Activated T-cell treated with anti-CD3 and anti-CD28 coated beads for 48 hours (primary cell): ENCODE measurements at regions not wholly inside any gene's neighbourhood (a gene's known extent, or its start where the extent isn't known, plus 50 kb on each side); places are given as distances from the start of the nearest gene placed in this dataset.

Source experiments
- DNase-seq: peaks from one replicate; pipeline ENCODE4 v3.0.0-alpha.2; 2020; ENCODE audit warnings: low read depth

DNA sequence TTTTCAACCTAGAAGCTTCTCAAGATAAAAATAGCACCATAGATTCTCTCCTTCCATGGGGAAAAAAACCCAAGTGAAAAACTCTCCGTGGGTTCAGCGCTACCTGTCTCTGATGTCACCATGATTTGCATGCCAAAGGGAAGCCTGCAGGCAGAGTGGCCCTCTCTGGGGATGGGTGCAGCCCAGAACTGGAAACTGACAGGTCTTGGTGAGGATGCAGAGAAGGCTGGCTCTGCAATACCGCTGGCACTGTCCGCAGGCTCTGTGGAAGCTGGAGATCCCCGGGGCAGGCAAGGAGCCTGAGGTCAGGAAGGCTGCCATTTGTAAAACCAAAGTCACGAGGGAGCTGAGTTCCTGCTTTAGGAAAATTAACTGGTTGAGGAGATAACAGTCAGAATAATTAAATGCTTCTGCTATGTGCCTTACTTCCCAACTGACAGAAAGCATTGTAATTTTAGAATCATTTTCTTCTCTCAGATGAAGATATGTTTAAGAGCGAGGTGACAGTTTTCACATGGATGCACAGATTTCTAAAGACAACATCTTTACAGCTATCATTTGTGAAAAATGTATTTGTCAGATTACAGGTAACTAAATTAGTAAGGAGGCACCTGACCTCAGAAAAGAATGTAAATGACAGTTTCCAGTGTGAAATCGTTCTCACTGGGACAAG lies 731.5 kb upstream of the FZD8 start:
- no peak for DNase-seq

DNA sequence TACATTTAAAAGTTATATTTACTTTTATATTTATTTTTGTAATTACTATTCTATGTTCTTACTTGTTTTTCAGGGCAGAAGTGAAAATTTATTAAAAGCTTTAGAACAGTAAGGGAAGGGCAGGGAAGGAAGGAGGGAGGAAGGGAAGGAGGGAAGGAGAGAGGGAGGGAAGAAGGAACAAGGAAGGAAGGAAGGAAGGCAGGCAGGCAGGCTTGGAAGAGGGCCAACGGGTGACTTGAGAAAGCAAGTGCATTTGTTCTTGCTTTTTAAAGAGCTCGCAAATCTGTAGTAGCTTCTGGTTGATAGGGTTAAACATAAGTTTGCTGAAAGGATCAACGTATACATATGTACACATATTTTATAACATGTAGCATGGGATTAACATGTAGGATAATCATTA lies 725.3 kb upstream of the FZD8 start:
- DNase-seq = no peak

DNA sequence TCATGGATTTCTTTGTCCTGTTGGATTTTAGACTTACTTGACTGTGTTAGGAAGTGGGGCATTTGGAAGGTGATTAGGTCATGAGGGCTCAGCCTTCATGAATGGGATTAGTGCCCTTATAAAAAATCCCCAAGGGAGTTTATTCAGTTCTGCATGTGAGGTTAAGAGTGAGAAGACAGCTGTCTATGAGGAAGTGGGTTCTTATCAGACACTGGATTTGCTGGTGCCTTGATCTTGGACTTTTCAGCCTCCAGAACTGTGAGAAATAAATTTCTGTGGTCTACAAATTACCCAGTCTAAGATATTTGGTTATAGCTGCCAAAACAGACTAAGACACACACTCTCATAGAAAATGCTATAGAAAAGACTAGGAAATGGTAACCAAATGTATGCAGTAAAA lies 724.7 kb upstream of the FZD8 start:
- no peak for DNase-seq

DNA sequence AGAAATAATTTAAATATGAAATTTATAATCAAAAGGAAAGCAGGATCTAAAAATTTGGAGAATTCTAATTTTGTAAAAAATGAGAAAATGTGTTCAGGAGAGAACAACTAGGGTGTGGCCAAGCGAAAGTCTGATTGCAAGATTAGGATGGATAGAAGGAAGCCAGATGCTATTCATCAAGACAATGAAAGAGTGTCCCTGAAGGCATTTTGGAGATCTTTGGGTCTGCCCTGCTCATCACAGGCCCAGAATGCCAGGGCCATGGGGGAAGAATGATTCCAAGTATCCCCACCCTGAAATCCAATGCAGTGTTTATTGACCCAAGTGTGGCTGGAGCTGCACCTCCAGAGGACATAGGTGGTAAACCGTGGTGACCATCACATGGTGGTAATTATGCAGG lies 724.0 kb upstream of the FZD8 start:
- no peak for DNase-seq

DNA sequence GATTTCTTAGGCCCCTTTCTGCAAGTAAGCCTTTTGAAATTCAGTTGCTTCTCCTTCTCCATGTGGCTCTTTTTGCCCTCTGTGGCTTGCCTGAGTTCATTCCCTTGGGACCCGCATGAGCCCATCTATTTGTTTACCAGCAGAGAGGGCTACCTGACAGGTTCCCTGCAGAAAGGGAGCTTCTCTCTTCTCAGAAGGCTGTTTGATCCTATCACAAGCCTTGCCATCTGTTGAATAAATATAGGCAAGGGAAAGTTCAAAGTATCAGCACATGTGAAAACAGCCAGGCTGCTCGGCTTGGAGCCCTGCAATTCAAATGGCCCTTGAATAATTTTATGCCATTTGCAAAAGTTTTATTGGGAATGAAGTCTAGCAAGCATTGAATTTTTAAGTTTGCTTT lies 720.2 kb upstream of the FZD8 start:
- no peak for DNase-seq

DNA sequence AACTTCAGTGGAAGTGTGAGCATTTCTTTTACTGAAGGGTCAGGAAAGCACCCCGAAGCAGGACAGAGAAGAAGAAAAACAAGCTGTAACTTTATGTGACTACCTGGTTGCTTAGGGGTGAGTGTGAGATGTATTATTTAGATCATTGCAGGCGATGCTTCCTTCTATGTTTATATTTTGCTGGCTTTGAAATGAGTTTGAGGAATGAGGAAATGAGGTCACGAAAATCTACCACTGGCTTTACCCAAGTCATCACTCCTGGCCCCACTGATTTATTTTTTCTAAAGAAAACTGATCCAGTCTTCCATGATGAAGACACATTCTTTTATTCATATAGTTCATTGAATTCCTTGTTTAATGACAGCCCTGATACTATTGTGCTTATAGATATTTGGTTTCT lies 716.6 kb upstream of the FZD8 start:
- no peak for DNase-seq

DNA sequence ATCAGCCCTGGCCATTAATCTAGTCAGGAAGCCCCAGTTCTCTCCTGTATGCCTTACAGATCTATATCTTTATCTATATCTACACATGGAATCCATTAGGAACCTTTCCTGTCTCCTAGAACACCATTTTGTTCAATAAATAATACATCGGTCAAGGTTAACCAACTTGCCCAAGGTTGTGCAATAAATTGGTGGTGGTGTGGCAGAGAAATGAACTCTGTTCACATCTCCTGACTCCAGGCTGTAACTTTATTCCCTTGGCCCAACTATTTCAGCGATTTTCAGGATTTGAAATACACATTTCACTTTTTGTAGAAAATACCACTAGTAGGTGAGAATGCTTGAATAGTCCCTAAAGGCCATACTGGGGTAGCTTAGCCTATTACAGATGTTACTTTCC lies 712.5 kb upstream of the FZD8 start:
- no peak for DNase-seq

DNA sequence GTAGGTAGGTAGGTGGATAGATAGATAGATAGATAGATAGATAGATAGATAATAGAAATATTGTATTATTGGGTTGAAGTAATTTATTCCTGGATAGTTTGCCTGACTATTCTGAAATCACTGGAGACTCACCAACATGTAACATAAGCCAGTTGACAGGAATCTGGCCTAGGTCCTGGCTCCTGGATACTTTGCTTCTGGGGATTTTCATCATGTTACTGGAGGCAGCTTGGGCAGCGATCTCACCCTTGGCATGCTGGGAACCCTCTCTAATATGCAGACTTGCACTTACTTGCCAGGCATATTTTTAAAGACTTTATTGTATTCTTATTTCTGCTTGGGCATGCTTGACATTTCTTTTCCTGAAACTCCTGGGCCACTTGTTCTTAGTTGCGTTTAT lies 709.1 kb upstream of the FZD8 start:
- DNase-seq = no peak

DNA sequence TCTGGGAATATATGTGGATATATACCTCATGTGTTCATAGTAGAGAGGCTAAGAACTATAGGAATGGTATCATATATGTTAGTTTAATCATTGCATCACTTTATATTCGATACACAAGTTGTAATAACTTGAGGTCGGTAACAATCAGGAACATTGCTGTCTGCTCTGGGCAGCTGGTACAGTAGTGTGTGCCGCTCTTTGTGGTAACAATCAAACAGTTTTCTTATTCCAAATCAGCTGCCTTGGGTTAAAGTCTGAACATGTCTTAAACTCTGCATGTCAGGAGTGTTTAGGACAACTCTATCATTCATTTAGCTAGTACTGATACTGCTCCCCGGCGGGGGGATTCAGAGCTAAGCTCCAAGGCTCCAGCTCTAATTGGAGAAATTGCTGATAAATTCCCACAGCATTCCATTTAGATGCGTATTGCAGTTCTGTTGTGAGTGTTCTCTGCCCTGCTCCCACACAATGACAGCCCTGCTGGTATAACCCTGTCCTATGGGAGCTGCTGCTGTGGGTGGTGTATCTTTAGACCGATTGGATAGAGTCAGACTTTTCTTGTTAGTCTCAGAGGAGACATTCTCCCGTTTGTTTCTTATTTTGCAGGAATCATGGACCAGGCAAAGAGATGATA lies 707.5 kb upstream of the FZD8 start:
- no peak for DNase-seq

DNA sequence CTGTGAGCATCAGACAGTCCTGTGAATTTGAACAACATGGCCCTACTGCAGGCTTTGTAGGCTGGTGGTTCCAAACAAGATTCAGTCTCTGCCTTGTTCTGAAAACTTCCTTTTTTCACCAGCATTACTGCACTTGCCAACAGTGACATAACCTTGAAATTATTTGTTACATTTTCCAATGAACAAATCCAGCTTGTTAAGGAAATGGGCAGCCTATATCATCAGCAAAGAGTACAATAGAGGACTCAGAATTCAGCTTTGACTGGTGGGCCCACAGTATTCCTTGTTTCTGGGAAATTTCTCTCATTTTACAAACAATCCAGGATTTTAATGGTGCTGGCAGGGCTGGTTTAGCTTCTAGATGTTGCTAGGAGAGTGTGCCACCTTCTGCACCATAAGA lies 703.7 kb upstream of the FZD8 start:
- DNase-seq = no peak

DNA sequence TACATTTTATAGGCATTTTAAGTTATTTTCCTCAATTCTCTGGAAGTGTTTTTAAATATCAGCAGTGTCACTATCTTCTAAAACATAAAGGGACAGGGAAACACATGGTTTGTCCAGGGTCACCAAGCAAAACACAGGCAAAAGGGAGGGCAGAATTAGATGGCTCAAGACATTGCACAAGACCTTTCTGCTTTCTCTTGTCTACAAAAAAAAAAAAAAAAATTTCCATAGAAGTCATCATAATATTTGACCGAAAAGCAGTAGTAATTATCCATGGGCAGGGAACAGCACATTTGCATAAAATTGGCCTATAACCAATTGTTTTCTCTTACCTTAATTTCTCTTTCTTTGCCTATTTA lies 703.1 kb upstream of the FZD8 start:
- DNase-seq = no peak

DNA sequence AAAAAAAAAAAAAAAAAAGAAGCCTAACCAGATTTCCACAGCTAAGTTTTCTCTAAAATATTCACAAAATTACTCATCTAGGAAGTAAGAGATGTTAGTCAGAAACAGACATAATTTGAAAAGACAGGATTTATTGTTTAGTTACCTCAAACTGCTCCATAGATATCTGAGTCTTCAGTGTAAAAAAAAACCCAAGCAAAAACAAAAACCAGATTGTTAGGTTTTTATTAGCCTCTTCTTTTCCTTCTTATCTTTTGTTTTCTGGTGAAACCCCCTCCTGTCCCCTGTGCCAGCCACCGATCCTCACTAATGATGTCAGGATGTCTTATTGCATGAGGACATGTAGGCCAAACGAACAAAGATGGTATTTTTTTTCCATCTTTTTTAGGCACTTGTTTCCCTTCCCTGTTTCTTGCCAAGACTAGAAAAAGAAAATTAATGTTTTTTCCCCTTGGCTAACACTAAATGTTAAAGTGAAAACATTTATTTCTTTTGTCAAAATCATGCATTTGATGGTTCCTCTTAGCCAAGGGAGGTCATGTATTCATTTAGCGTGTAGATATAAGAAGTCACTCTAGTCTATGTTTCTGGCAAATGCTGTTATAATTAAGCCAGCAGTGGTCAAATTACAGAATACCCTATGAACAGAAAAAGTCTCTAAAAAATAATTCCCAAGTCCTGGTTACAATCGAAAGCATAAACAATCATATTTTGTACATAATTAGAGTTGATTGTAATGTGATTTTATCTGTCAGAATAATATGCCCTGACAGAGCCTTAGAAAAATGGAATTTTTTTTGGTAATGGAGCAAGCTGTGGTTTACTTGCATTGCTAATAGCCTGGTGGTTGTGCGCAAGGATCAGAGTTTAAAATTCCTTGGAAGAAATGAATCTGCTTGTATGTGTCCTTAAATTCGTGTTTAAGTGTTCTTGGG lies 702.4 kb upstream of the FZD8 start:
- no peak for DNase-seq

DNA sequence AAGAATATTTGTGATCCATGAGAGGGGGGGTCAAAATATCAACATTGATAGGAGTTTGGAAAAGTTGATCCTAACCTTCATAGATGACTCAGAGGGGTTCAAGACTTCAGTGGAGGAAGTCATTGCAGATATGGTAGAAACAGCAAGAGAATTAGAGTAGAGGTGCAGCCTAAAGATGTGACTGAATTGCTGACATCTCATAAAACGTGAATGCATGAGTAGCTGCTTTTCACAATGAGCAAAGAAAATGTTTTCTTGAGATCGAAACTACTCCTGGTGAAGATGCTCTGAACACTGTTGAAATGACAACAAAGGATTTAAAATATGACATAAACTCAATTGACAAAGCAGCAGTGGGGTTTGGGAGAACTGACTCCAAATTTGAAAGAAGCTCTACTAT lies 700.7 kb upstream of the FZD8 start:
- DNase-seq = no peak

DNA sequence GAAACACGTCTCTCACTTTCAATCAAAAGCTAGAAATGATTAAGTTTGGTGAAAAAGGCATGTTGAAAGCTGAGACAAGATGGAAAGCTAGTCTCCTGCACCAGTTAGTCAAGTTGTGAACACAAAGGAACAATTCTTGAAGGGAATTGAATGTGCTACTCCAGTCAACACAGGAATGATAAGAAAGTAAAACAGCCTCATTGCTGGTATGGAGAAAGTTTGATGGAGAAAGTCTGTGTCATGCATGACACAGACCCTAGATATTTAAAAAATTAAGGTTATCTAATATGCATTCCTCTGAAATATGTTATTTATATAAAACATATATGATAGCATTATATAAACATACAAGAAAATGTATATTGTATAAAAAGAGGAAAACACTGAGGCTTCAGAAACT lies 699.4 kb upstream of the FZD8 start:
- no peak for DNase-seq

DNA sequence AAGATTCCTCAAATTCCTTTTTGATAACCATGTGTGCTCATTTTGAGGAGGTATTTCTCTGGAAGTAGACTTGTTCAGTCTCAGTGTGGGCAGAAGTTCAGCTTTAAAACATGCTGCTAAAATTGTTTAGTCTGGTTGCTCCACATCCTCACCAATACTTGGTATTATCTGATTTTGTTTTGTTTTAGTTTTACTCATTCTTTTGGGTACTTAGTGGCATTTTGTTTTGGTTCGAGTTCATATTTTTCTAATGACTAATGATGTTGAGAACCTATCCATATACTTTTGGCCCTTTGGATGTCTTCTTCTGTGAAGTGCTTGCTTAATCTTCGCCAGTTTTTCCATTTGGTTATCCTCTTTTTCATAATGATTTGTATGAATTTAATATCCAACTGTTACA lies 694.2 kb upstream of the FZD8 start:
- DNase-seq = no peak

DNA sequence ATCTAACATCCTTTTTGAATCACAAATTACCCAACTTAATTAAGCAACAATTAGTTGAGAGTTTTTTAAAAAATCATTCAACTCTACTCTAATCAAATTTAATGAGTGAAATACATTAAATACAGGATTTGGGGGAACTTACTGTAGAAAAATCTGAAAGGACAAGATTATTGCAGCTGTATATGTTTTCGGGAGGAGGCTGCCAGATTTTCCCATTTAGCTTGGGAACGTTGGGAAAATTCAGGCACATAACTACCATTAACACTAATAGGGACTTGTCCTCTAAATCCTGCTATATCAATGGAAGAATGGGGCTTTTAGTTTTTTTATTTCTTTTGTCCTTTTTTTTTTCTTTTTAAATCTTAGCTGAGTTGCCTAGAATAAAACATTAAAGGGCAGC lies 691.4 kb upstream of the FZD8 start:
- DNase-seq = no peak

DNA sequence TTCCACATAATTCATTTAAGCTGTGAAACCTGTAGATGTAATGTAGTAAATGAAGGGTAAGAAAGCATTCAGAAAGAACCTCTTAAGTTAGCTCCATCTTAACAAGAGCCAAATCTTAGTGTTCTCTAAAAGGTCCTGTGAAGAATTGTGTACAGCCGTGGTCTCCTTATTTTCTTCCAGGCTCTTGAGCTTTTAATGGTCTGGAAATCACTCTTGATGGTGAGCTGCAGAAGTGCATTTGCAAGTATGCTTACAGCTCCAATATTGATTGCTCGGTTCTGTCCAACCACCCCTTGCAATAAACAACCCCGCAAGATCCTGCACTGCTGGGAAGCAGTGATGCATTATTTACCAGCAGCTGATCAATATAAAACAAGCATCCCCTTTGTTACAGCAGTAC lies 690.8 kb upstream of the FZD8 start:
- DNase-seq = no peak

DNA sequence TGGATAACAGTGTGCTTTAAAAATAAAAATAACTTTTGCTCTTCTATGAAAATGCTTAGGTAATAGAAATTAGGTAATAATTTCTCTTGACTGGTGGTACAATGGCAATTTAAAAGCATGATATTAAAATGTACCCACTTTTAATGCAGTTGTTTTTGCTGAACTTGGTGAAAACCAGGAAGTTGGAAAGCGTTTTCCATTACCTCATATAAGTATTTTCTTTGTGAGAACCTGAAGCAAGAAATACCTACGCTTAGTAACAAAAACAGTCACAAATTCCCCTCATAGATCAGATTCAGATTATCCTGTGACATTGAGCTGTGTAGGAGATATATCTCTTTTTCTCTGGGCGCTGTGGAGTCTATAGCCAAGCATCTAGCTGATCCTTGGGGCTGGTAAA lies 689.0 kb upstream of the FZD8 start:
- no peak for DNase-seq

DNA sequence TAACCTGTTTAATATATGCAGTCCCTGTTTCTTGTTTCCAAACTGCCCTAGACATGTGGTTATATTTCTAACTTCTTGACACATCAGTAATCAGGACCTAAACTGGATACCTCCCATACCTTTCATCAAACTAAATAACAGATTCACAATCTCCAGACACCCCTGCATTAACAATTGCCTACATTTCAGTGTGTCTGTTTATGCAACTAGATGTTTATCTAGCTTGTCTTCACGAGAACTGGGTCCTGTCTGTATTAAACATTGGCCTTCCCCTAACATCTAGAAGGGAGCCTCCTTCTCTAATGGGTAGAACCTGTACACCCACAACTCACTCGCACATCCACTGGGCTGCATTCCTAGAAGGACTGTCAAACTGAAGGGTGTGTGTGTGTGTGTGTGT lies 683.7 kb upstream of the FZD8 start:
- no peak for DNase-seq

DNA sequence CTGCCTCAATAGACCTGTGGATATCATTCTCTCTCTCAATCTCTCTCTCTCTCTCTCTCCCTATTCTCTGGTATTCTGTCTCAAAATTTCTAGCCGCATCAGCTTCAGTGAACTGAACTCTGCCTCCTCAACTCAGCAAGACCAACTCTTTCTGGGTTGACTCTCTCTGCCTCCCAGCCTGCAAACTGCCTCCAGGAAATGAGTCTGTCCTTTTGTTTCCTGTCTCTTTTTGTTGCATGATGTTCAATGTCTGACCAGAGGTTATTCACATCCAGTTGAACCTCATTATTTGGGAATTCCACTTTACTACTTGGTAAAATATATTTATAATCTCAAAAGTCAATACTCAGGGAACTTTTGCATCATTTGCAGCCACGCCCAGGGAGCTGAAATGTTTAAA lies 682.7 kb upstream of the FZD8 start:
- DNase-seq = no peak

DNA sequence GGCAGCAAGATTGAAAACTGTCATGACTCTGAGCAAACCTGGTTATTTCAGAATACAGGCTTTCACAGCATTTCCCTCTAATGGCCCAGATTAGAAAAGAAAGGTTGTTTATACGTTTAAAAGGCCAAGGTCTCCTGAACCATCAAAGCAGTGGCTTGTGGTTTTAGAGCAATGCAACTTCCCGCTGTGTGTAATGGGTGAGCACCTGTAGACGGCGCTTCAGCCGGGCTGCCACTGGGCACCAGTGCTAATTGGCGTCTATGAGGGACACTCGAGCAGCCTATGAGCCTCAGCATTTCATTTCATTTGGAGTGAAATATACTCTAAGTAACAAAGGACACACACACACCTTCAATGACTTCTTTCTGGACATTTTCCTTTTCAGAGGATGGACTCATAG lies 671.0 kb upstream of the FZD8 start:
- no peak for DNase-seq

DNA sequence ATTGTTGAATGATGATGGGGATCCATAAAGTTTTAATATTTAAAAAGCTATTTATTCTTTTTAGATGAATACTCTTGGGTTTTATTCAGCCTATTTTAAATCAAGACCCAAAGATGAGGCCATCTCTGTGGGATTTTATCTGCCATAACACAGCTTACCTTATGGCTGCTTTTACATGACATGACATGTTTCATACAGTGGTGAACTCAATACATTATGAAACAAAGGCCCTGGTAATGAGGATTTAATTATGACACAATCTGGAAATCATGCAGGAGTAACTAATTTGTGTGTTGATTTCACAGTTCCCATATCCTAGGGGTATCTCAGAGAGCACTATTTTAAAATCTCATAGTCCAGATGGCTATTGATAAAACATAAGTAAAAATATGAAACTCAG lies 661.8 kb upstream of the FZD8 start:
- no peak for DNase-seq

DNA sequence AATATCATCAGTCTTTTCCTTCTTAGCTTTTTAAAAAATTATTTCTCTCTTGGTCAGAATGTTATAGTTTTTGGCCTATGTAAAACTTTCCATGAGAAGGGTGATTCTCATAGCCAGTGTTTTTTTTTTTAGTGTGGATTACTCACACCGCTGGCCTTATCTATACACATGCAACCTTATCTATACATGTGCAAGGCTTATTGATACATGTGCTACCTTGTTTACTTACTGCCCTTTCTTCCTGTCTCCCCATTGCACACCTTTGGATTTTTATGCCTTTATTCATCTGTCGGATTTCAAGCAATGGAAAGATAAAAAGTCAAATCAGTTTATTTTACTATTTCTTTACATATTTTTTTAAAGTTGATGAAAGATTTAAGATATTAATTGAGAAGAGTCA lies 660.0 kb upstream of the FZD8 start:
- no peak for DNase-seq
